A549 (cell line): ENCODE measurements at regions not wholly inside any gene's neighbourhood (a gene's known extent, or its start where the extent isn't known, plus 50 kb on each side); places are given as distances from the start of the nearest gene placed in this dataset.

Experiments used
- BHLHE40 ChIP-seq: IDR thresholded peaks from 2 replicates; pipeline ENCODE4 v1.6.1; 2012; ENCODE audit warnings: low read depth, low read length, inconsistent platforms
- CTCF ChIP-seq: fragments of >200 bp; sonication (Bioruptor Twin); formaldehyde crosslinking; IDR thresholded peaks from 3 replicates; pipeline ENCODE4 v1.5.1; 2016
- ELK1 ChIP-seq: fragments of 150-350 bp; IDR thresholded peaks from 2 replicates; pipeline ENCODE4 v1.6.1; 2014; ENCODE audit warnings: low read depth, mild to moderate bottlenecking, low read length
- GATA3 ChIP-seq: IDR thresholded peaks from 2 replicates; pipeline ENCODE4 v1.6.1; 2012; ENCODE audit warnings: borderline replicate concordance
- PHF8 ChIP-seq: fragments of 200-600 bp; sonication (generic); IDR thresholded peaks from 2 replicates; pipeline ENCODE4 v1.6.1; 2016; ENCODE audit warnings: low read depth, mild to moderate bottlenecking, antibody characterized with exemption, moderate library complexity, borderline replicate concordance
- POLR2A ChIP-seq: IDR thresholded peaks from 2 replicates; pipeline ENCODE4 v1.6.1; 2012; ENCODE audit warnings: mild to moderate bottlenecking, low read length
- RAD21 ChIP-seq, 2 experiments: fragments of >200 bp in 1 of 2; sonication (Bioruptor Twin) in 1 of 2; formaldehyde crosslinking in 1 of 2; IDR thresholded peaks in 1 of 2; conservative IDR thresholded peaks in 1 of 2; 2 replicates in 1 of 2; 3 replicates in 1 of 2; pipeline ENCODE4 v1.6.1; 2012 to 2018; ENCODE audit warnings: inconsistent platforms in 1 of 2
- RCOR1 ChIP-seq: fragments of 150-350 bp; IDR thresholded peaks from 2 replicates; pipeline ENCODE4 v1.6.1; 2014; ENCODE audit warnings: antibody characterized with exemption, low read length, low read depth
- TF ChIP-seq, protein P1 (sequence below): IDR thresholded peaks from 2 replicates; pipeline ENCODE4 v1.6.1; 2012

- TF ChIP-seq CTCF (no peak), GATA3 (no peak), BHLHE40 (no peak), POLR2A (no peak), ELK1 (no peak), PHF8 (no peak), RAD21 (conservative IDR thresholded peaks at IDR 0.05 in 1 of 2, IDR thresholded peaks at IDR 0.05 in 1 of 2) (no peak), RCOR1 (no peak)
- TF ChIP-seq, protein P1, sequence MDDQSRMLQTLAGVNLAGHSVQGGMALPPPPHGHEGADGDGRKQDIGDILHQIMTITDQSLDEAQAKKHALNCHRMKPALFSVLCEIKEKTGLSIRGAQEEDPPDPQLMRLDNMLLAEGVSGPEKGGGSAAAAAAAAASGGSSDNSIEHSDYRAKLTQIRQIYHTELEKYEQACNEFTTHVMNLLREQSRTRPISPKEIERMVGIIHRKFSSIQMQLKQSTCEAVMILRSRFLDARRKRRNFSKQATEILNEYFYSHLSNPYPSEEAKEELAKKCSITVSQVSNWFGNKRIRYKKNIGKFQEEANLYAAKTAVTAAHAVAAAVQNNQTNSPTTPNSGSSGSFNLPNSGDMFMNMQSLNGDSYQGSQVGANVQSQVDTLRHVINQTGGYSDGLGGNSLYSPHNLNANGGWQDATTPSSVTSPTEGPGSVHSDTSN = no peak
These were observed 522.2 kb upstream of the ZNF717 start for GRCh38 chr3:76307556-76307955.
